ENCODE measurements at regions not wholly inside any gene's neighbourhood (a gene's known extent, or its start where the extent isn't known, plus 50 kb on each side); places are given as distances from the start of the nearest gene placed in this dataset.
"Not testable (repeated sequence)": the region's sequence is repeated elsewhere in the genome, so short reads cannot be mapped to it uniquely, and the experiment has no call there.

DNA sequence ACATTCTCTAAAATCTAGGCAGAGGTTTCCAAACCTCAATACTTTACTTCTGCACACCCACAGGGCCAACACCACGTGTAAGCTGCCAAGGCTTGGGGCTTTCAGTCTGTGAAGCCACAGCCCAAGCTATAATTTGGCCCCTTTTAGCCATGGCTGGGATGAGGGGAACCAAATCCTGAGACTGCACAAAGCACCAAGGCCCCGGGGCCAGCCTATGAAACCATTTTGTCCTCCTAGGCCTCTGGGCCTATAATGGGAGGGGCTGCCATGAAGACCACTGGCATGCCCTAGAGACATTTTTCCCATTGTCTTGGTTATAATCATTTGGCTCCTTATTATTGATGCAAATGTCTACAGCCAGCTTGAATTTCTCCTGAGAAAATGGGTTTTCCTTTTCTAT, 513.0 kb upstream of the ADGRB3 start:
- H3K27me3 Mint-ChIP-seq (ENCODE audit: low read depth, poor library complexity) = no peaks in the 10 kb centered on the region
- TF ChIP-seq, protein P1, sequence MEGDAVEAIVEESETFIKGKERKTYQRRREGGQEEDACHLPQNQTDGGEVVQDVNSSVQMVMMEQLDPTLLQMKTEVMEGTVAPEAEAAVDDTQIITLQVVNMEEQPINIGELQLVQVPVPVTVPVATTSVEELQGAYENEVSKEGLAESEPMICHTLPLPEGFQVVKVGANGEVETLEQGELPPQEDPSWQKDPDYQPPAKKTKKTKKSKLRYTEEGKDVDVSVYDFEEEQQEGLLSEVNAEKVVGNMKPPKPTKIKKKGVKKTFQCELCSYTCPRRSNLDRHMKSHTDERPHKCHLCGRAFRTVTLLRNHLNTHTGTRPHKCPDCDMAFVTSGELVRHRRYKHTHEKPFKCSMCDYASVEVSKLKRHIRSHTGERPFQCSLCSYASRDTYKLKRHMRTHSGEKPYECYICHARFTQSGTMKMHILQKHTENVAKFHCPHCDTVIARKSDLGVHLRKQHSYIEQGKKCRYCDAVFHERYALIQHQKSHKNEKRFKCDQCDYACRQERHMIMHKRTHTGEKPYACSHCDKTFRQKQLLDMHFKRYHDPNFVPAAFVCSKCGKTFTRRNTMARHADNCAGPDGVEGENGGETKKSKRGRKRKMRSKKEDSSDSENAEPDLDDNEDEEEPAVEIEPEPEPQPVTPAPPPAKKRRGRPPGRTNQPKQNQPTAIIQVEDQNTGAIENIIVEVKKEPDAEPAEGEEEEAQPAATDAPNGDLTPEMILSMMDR (IDR thresholded peaks at IDR 0.05) = no peak
- H3K36me3 Mint-ChIP-seq (ENCODE audit: low read depth) = no peaks in the 10 kb centered on the region

DNA sequence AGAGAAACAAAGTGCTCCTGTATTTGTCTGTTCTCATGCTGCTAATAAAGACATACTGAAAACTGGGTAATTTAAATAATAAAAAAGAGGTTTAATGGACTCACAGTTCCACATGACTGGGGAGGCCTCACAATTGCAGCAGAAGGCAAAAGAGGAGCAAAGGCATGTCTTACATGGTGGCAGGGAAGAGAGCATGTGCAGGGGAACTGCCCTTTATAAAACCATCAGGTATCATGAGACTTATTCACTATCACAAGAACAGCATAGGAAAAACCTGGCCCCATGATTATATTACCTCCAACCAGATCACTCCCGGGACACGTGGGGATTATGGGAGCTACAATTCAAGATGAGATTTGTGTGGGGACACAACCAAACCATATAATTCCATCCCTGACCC, 514.1 kb upstream of the ADGRB3 start:
- not testable (repeated sequence) for H3K27me3 Mint-ChIP-seq (ENCODE audit: low read depth, poor library complexity); H3K27ac Mint-ChIP-seq

More for the DNA sequence above, 513.0 kb upstream of the ADGRB3 start:
- no peak overlapping the region for H3K27ac Mint-ChIP-seq
- DNase-seq = no peak
- H3K9me3 Mint-ChIP-seq = peaks cover 29% of the 10 kb centered on the region
- no peak overlapping the region for H3K4me3 Mint-ChIP-seq
- no peaks in the 10 kb centered on the region for H3K4me1 Mint-ChIP-seq

DNA sequence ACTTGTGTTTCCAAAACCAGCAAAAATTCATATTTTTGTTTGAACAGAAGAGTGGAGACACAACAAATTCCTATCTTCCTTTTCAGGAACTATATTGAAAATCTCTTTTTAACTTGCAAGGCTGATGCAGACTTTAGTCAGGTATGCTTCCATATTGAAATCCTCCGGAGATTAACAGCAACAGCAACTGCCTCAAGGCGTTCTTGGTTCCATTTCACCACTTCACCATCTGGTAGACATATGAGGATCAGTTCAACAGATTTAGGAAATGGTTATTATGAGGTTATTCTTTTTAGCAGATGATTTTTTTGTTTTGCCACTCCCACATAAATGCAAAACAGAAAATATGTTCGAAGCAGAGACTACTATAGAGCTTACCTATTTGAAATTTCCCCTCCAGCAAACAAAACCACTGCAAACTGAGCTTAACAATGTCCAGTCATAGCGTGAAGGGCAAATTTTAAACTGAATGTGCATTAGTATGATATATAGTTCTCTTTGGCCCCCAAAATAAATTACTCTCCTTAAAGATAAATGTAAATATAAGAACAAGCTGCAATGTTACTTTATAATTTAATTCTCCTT, 520.5 kb upstream of the ADGRB3 start:
- TF ChIP-seq, protein P1 (IDR thresholded peaks at IDR 0.05) = no peak
- Mint-ChIP-seq H3K36me3 (ENCODE audit: low read depth) (no peaks in the 10 kb centered on the region), H3K27ac (no peak overlapping the region), H3K9me3 (no peaks in the 10 kb centered on the region), H3K27me3 (ENCODE audit: low read depth, poor library complexity) (no peaks in the 10 kb centered on the region), H3K4me1 (no peaks in the 10 kb centered on the region), H3K4me3 (no peak overlapping the region)
- no peak for DNase-seq

More for the DNA sequence above, 514.1 kb upstream of the ADGRB3 start:
- H3K4me3 Mint-ChIP-seq; H3K4me1 Mint-ChIP-seq; DNase-seq; H3K36me3 Mint-ChIP-seq (ENCODE audit: low read depth): not testable (repeated sequence)
- H3K9me3 Mint-ChIP-seq = peaks cover 29% of the 10 kb centered on the region

DNA sequence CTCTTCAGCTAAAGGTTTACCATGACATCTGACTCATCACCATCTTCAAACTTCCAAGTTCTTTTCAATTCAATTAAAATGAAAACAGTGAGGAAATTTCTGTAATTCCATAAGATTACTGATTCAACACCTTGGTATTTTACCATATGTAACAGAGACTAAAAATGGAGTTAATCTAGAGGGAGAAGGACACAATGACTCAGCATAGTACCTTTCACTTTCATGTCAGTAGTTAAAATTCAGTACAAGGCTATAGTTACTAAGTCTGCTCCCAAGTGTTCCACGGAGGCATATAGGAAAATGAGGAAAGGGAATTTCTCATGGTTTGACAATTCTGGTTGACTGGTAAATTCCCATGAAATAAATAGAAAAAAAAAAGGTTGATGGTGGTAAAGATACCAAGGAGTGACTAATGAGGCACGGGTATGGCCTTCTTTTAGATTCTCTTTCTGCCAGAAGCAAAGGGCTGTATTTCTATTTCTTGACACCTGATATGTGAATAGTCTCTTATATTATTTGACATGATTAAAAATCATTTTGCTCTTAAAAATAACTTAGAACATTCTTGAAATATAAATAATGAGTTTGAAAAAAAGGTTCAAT, 526.7 kb upstream of the ADGRB3 start:
- no peaks in the 10 kb centered on the region for H3K27me3 Mint-ChIP-seq (ENCODE audit: low read depth, poor library complexity)
- no peak overlapping the region for H3K27ac Mint-ChIP-seq
- no peaks in the 10 kb centered on the region for H3K9me3 Mint-ChIP-seq
- no peak for DNase-seq
- H3K4me3 Mint-ChIP-seq = no peak overlapping the region
- TF ChIP-seq, protein P1 (IDR thresholded peaks at IDR 0.05) = no peak
- no peaks in the 10 kb centered on the region for H3K4me1 Mint-ChIP-seq
- no peaks in the 10 kb centered on the region for H3K36me3 Mint-ChIP-seq (ENCODE audit: low read depth)

DNA sequence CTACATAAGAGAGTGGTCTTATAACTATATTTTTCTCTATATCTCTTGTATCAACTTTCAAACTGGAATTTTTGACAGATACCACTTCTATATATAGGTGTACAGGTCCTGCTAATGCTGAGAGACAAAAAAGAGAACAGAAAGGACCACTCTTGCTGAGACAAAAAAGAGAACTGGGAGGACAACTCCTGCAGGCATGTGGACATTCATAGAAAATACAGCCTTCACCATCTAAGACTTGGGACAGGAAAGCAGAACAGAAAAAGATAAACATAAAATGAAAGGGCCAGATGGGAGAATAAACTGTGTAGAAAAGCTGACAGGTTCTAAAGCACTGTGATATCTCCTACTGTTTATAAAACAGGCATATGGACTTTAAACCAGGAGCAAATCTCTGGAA, 541.0 kb upstream of the ADGRB3 start:
- no peaks in the 10 kb centered on the region for H3K4me1 Mint-ChIP-seq
- no peak for DNase-seq
- no peaks in the 10 kb centered on the region for H3K9me3 Mint-ChIP-seq
- no peak overlapping the region for H3K4me3 Mint-ChIP-seq
- H3K36me3 Mint-ChIP-seq (ENCODE audit: low read depth) = no peaks in the 10 kb centered on the region
- H3K27me3 Mint-ChIP-seq (ENCODE audit: low read depth, poor library complexity) = peaks cover 2% of the 10 kb centered on the region
- TF ChIP-seq, protein P1 (IDR thresholded peaks at IDR 0.05) = no peak
- H3K27ac Mint-ChIP-seq = no peak overlapping the region

DNA sequence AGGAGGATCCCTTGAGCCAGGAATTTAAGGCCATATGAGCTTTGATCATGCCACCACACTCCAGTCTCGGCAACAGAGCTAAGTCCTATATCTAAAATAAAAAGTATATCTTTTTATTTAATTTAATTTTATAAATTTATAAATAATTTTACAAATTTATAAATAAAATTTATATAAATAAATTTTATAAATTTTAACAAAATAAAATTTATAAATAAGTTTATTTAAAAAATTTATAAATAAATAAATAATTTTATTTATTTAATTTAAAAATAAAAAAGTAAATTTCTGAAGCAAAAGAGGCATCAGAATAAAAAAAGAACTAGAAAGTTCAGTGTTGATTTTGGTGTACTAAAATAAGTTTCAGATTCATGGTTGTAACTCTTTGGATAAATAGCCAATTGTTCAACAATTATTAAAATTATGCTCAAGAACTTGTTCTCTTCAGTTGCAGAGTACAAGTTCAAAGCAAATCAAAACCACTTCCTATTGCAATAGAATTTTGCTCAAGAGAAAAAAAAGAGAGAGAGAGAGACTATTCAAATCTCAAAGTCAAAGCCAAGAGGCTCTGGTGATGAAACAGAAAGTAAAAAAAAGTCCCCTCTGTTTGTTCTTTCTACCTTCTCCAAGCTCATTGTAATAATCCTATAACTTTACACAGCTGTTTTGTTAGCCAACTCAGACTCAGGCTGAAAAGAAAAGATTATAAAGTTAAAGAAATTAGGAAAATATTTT, 547.5 kb upstream of the ADGRB3 start:
- Mint-ChIP-seq H3K9me3 (peaks cover 11% of the 10 kb centered on the region), H3K27ac (no peak overlapping the region), H3K4me1 (no peaks in the 10 kb centered on the region), H3K4me3 (no peak overlapping the region), H3K36me3 (ENCODE audit: low read depth) (no peaks in the 10 kb centered on the region), H3K27me3 (ENCODE audit: low read depth, poor library complexity) (no peaks in the 10 kb centered on the region)
- DNase-seq = no peak
- TF ChIP-seq, protein P1 (IDR thresholded peaks at IDR 0.05) = no peak
